GM19099 (cell line): ENCODE measurements at regions not wholly inside any gene's neighbourhood (a gene's known extent, or its start where the extent isn't known, plus 50 kb on each side); places are given as distances from the start of the nearest gene placed in this dataset.

Source experiments
- POLR2A ChIP-seq: IDR thresholded peaks from 3 replicates; pipeline ENCODE4 v1.6.1; 2011; ENCODE audit warnings: low read depth; ENCODE audit not compliant: insufficient read length; ENCODE audit errors: extremely low read depth

DNA sequence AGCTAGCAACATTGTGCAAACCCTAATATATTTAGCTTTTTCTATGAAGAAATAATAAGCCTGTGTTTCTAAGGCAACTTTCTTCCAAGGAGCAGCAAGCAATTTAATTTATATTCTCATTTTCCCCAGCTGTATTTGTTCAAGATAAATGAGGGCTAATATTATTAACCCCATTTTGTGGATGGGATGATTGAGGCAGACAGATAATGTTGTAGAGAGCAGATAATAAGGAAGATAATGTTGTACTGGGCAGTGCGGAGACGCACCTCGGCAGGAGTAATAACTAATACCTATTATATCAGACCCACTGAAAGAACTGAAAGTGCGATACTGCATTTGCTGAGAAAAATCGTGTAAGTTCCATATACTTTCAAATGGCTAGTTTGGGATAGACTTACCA is 344.1 kb upstream of the FANCL start:
- no peak for TF ChIP-seq POLR2A

DNA sequence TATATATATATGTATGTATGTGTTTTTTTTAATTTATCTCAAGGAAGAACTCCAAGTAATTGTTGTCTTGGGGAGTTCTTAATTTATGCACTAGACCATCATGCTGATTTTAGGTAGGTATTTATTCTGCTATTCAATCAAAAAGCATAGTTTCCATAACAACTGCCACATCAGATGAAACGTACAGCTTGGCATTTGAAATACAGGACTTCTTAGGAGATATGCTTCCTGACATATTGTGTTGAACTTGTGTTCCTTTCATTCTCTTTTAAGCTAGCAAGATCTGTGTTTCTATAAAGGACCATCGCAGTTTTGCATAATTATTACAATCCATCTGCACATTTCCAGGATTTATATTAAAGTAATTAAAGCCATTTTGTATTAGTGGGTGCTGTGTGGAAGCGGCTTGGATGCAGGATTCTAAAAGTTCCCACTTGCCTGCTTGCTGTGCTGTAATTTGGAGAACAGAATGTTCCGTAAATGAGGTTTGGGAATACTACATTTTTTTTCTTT is 343.5 kb upstream of the FANCL start:
- no peak for TF ChIP-seq POLR2A

DNA sequence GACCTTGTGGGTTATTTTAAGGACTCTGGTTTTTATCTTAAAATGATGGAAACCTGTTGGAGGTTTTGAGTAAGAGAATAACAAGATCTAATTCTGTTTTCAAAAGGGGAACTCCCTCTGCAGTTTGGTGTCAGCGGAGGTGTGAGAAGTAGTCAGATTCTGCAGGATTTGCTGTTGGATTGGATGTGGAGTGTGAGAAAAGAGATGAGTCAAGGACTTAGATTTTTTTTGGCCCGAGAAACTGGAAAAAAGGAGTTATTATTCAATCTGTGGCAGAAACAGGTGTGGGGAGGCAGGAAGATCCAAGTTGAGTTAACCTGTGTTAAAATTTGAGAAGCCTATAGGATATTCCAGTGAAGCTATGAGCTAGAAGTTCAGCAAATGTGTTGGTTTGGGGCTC is 337.2 kb upstream of the FANCL start:
- TF ChIP-seq POLR2A = no peak

DNA sequence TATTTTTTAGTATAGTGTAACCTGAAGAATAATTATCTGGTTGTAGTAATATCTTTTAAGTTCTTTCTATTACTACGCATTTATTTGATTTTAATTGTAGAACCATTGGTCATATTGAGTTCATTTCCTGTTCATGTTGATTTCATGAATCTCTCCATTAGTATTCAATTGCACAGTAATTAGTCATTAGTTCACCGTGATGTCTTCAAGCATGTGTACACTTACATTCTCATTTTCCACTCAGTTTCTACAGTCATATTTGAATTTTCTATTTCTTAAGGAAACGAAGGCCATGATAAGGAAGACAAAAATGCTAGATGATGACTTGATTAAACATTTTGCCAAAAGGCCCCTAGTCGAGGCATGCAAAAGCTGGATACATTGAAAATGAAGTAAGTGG is 333.7 kb upstream of the FANCL start:
- no peak for TF ChIP-seq POLR2A

DNA sequence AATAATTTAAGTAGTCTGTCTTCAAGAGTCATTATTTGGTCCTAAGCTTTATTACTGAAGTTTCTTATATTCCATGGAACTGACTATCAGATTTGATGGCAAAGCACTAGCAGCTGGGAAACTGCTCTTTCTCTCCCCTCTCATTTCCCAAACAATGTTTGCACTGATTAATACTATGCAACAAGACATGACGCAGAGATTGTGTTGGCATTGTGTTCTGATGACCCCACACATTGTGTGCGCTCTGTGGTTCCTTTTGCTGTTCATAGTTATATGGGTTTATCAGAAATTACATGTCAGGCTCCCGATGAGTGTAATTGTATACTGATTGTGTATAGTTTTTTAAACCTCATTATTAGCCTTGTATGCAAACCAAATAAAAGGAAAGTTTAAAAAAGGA is 331.6 kb upstream of the FANCL start:
- TF ChIP-seq POLR2A = no peak

DNA sequence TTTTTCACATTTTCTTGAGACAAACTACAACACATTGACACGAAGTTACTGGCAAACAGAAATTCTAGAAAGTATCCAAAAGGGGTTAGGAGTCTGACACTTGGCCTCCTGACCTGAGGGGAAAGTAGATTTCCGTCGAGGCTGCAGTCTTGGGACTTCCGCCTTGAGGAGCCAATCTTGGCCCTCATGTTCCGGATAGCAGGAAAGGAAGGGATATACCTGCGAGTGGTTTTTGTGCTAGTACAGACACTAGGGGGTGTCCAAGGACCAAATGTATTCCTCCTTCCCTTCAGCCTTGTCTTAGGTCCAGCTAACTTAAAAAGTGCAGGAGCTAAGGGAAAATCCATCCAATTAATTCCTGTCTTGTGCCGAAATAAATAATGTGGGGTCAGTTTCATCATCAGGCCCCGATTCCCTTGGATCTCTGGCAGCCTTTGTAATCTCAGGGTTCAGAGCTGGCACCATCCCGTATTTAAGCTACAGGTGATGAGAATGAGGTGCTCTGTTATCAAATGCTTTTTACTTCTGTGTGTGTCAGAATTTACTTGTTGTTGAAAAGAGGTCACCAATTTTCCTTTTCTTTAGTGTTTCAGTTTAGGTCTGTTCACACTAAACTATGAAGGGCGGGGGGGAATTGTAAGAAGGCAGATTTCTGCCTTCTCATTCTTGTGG is 330.2 kb upstream of the FANCL start:
- TF ChIP-seq POLR2A = no peak

DNA sequence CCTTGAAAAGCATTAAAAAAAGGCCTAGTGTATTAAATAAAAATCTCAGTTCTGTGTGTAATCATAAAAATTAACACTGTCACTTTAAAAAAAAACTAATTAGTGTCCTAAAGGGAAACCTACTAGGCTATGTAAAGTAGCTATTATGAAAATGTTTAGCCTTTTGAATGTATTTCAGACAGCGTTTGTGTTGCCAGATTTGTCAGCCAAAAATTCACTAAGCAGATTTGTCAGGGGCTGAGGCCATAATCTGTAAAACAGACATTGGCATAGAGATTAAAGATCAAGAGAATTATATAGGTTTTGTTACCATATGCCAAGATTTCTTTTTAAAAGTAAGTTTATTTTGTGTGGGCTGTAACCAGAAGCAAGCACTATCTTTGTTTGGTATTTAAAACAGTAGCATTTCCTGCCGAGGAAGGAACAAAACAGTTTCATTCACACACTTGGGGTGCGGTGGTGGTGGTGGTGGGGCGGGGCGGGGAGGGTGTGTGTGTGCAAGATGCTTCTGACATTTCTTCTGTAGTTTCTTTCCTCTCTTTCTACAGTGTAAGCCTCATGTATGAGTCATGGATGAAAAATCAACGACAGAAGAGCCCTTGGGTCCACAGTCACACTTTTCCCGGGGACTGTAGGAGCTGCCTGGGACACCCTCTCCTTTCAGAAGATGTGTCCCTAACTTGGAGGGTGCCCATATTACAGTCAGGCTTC is 328.5 kb upstream of the FANCL start:
- TF ChIP-seq POLR2A = no peak

DNA sequence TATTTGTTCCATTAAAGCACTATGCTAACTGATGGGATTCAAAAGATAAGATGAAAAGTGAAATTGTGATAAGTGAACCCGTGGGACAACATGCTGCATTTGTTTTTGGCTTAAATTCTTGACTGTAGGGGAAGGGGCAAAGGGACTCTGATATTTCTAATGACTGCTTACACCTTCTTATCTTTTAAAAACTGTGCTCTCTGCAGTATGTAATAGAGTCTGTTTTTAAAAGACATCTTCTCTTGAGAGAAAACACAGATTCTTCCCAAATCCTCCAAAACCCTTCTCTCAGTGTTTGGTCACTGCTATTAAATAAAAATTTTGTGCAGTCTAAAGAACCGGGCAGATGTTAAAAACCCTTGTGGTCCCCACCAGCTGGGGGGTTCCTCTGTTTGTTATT is 327.8 kb upstream of the FANCL start:
- no peak for TF ChIP-seq POLR2A

DNA sequence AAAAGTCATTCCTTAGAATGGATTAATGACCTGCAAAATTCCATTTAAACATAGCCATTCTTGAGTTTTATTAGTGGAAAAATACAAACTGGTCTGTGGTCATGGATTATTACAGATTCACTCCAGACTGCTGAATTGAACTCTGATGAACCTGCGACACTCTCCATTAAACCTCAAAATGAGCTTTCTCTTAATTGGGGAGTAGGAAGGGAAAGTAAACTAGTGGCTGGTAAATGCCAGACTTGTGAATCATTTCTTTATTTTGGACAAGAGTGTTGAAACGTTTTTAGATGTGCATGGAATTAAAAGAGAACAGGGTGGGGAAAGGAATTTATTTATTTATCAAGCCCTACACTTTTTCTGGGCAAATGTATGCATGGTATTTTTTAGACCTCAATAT is 321.2 kb upstream of the FANCL start:
- TF ChIP-seq POLR2A = no peak

DNA sequence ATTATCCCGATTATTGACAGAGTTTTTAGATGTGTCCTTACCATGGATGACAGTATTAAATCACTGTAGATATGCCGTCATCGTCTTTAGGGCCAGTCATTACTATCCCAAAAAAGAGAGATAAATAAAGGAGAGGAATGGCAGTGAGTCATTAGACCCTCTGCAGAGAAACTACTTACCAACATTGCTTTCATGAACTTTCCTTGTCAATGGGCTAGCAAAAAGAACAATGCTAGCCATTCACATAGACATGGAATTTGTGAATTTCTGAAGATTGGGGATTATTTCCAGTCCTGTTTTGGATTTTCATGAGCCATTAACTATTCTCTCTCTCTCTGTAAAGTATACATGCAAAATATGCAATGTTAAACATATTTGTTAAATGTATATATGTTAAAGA is 319.4 kb upstream of the FANCL start:
- no peak for TF ChIP-seq POLR2A

DNA sequence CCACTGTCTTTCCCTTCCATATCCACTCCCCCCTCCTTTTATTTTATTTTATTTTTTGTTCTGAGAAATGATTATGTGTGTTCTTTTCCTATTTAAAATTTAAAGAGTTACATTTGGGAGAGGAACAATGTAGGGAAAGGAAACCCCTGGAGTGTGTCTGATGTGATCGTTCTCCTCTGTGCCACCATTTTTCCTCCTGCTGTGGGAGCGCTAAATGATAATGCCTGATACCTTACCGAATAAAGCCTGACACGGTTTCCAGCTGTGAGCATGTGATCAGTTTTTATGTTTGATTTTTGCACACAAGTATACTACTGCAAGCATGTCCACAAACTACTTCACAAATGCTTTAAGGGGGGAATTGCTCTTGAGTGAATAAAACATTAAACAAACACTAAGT is 317.8 kb upstream of the FANCL start:
- no peak for TF ChIP-seq POLR2A

DNA sequence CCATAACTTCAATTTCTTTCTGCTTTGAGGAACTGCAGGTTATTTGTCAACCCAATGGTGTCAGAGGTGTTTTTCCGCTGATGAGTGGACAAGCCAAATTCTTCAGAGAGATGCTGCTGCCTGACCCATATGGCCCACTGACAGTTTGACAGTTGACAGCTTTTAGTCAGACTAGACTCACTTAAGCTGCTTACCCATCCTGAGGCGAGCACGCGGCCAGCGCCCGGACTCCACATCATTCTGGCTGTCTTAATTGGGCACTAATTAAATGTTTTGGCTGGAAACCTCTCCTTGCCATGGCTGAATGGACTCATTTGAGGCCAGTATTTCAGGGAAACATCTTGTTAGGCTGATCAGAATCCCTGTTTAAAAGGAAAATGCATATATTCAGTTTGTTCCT is 316.1 kb upstream of the FANCL start:
- TF ChIP-seq POLR2A = no peak

DNA sequence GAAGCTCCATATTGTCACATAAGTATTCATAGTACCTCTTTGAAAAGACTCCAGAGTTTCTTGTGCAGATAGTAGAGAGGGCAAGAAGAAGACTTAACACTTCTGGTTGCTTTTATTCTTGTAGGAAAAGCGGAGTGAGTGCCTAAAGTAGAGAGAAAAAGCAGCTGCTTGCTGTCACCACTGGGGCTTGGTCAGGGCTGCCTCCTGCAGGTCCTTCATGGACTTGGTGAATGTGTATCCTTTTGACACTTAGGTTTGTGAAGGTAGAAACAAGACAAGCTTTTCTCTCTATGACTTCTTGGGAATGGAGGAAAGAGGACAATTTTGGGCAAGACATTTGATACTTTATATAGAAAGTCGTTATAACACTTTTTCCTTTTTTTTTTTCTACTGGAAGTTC is 312.8 kb upstream of the FANCL start:
- no peak for TF ChIP-seq POLR2A

DNA sequence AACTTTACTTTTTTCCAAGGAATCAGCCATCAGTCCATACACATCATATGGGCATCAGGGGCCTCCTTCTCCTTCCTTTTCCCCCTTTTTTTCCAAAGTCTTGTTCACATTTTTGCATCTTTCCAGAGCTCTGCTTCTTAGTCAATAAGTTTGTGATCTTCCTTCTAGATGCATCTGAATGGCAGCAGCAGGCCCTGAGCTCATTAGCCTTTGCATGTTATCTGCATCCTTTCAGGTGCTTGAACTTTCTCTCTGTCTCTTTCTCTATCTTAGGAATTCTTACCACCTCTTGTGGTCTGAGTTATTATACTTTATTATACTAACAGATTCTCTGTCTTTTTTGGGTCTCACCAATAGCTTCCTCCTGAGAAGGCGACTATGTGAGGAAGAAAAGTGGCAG is 312.4 kb upstream of the FANCL start:
- TF ChIP-seq POLR2A = no peak

DNA sequence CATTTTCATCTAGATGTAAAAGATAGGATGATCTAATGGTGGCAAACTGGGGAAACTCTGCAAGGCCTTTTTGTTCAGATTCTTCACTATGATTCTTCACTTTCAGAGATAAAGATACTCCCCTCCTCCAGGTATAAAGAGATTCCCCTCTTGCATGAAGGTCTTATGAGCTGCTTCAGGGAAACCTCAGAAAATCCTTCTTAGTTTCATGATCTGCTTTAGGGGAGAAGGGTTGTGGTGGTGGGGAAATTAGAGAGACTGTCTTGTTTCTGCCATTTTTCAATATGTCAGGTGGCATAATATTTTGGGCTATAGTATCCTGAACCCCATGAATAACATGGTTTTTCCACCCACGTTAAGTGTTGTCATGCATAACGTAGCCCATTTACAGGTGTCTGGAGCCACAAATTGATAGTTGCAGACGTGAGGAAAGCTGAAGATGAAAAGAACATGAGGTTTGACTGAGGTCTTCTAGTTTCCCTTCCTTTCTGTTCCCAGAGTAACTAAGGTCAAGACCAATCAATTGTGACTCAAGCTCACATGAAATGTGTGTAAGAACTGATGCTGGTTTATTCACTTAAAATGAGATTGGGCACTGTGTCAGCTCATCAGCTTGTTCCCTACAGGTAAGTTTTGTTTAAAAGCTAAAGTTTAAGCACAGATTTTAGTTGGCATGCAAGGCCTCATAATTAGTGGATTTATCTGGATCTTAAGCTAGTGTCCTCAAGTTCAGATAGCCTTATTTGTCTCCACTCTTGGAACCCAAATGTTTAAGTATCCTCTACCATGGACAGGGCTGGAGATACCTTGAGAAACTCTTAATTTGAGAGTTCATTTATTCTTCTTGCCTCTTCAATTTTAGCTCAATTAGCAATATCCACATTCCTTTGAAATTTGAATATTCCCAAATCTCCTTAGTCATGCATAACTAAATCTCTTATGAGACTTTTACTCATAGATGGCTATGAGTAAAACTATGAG is 304.5 kb upstream of the FANCL start:
- no peak for TF ChIP-seq POLR2A

DNA sequence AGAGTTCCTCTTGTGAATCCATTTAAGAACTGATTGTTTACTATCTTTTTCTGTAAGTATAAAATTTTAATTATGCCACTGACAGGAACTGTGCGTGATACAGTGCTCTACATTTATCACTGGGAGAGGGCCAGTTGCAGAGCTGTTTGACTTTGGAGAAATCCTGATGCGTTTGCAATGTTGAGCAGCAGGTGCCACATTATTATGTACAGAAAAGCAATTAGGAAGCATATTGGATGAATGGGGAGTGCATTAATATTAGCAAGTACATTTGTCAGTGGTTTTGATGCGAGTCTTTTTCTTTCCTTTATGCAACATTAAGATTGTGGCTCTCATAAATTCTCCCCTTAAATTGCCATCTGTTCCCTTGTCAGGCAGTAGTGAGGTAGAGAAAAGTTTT is 302.3 kb upstream of the FANCL start:
- no peak for TF ChIP-seq POLR2A

DNA sequence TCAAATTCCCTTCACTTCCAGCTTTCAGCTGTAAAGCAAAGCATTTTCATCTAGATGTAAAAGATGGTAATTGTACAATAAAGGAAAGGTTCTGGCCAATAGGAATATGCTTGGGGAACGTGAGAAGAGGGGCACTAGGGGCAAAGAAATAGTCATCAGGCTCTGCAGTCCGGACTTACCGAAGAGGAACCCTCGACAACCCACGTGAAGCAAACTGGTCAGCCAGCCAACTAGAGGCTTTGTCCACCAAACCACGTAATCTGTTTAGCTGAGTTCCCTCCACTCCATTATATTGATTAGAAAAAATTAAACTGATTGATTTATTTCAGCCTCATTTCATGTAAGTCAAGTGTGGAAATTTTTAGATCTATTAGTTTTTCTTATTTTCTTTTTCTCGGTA is 300.4 kb upstream of the FANCL start:
- no peak for TF ChIP-seq POLR2A
